OCI-LY1 (cell line): ENCODE measurements at regions not wholly inside any gene's neighbourhood (a gene's known extent, or its start where the extent isn't known, plus 50 kb on each side); places are given as distances from the start of the nearest gene placed in this dataset.

Experiments
- EZH2 ChIP-seq: fragments of 200-600 bp; sonication (generic), shearing (Covaris generic); IDR thresholded peaks from 2 replicates; pipeline ENCODE4 v1.8.0; 2017; ENCODE audit warnings: borderline replicate concordance, mixed run types, mild to moderate bottlenecking, antibody characterized with exemption, low read length, moderate library complexity, mixed read lengths
- TF ChIP-seq, protein P1 (sequence below): fragments of 200-600 bp; sonication (generic), shearing (Covaris generic); IDR thresholded peaks from 2 replicates; pipeline ENCODE4 v1.5.1; 2017; ENCODE audit warnings: mild to moderate bottlenecking, antibody characterized with exemption, low read length, moderate library complexity, mixed read lengths

DNA sequence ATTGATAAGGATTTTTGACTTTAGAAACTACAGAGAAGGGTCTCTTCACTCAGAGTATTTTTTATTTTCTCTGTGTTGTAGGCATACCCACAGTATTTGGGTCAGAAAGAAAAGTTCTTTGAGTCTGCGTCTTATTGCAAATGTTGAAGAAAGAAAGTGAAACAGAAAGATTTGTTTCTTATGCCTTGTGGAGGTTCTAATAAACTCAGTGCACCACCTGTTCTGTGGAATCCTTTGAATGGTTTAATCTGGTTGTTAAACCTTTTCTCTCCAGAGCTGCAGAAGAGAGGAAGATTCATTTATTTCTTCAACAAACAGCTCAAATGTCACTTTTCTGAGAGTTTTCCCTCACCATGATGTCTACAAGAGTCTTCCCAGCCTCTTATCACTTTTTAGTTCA, 146.6 kb upstream of the PLEKHG7 start:
- TF ChIP-seq, protein P1, sequence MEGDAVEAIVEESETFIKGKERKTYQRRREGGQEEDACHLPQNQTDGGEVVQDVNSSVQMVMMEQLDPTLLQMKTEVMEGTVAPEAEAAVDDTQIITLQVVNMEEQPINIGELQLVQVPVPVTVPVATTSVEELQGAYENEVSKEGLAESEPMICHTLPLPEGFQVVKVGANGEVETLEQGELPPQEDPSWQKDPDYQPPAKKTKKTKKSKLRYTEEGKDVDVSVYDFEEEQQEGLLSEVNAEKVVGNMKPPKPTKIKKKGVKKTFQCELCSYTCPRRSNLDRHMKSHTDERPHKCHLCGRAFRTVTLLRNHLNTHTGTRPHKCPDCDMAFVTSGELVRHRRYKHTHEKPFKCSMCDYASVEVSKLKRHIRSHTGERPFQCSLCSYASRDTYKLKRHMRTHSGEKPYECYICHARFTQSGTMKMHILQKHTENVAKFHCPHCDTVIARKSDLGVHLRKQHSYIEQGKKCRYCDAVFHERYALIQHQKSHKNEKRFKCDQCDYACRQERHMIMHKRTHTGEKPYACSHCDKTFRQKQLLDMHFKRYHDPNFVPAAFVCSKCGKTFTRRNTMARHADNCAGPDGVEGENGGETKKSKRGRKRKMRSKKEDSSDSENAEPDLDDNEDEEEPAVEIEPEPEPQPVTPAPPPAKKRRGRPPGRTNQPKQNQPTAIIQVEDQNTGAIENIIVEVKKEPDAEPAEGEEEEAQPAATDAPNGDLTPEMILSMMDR, result no peak
- no peak for TF ChIP-seq EZH2
